GM19452 (cell line): ENCODE measurements at regions not wholly inside any gene's neighbourhood (a gene's known extent, or its start where the extent isn't known, plus 50 kb on each side); places are given as distances from the start of the nearest gene placed in this dataset.
"Not testable (repeated sequence)": the region's sequence is repeated elsewhere in the genome, so short reads cannot be mapped to it uniquely, and the experiment has no call there.

ENCODE experiments used
- ATAC-seq: cut with Tn5 transposase; IDR thresholded peaks from one replicate; pipeline ENCODE4 v1.9.1; 2021; ENCODE audit not compliant: unreplicated experiment

GRCh38 chrX:4181782-4182407 is 468.4 kb upstream of the PRKX start:
- no peak for ATAC-seq

GRCh38 chrX:4179031-4179430 is 465.6 kb upstream of the PRKX start:
- no peak for ATAC-seq

GRCh38 chrX:4175221-4175620 is 461.8 kb upstream of the PRKX start:
- no peak for ATAC-seq

GRCh38 chrX:4173743-4174142 is 460.3 kb upstream of the PRKX start:
- ATAC-seq: no peak

- ATAC-seq: no peak
These were observed 438.3 kb upstream of the PRKX start for GRCh38 chrX:4151798-4152197.

- no peak for ATAC-seq
These were observed 436.8 kb upstream of the PRKX start for GRCh38 chrX:4150259-4150658.

GRCh38 chrX:4129626-4130025 is 416.2 kb upstream of the PRKX start:
- no peak for ATAC-seq

- no peak for ATAC-seq
These were observed 405.4 kb upstream of the PRKX start for GRCh38 chrX:4118666-4119530.

- ATAC-seq: no peak
These were observed 397.5 kb upstream of the PRKX start for GRCh38 chrX:4110964-4111363.

- ATAC-seq: no peak
These were observed 381.5 kb upstream of the PRKX start for GRCh38 chrX:4094926-4095325.

- ATAC-seq: no peak
These were observed 377.8 kb upstream of the PRKX start for GRCh38 chrX:4091046-4091760.

- no peak for ATAC-seq
These were observed 346.4 kb upstream of the PRKX start for GRCh38 chrX:4059893-4060292.

GRCh38 chrX:4043951-4044350 is 330.5 kb upstream of the PRKX start:
- no peak for ATAC-seq

GRCh38 chrX:4035874-4036273 is 322.4 kb upstream of the PRKX start:
- ATAC-seq: no peak

GRCh38 chrX:4028151-4028550 is 314.7 kb upstream of the PRKX start:
- ATAC-seq: no peak

GRCh38 chrX:4005281-4005680 is 291.8 kb upstream of the PRKX start:
- no peak for ATAC-seq

- no peak for ATAC-seq
These were observed 291.4 kb upstream of the PRKX start for GRCh38 chrX:4004822-4005221.

- no peak for ATAC-seq
These were observed 280.9 kb upstream of the PRKX start for GRCh38 chrX:3994315-3994714.

- no peak for ATAC-seq
These were observed 277.1 kb upstream of the PRKX start for GRCh38 chrX:3990569-3990968.

GRCh38 chrX:3972104-3972858 is 258.8 kb upstream of the PRKX start:
- ATAC-seq: not testable (repeated sequence)

GRCh38 chrX:3968749-3969148 is 255.3 kb upstream of the PRKX start:
- ATAC-seq: no peak
